NCI-H524 treated with DMSO at 0.1 percent for 48 hours (cell line): ENCODE measurements at regions not wholly inside any gene's neighbourhood (a gene's known extent, or its start where the extent isn't known, plus 50 kb on each side); places are given as distances from the start of the nearest gene placed in this dataset.
"Not testable (repeated sequence)": the region's sequence is repeated elsewhere in the genome, so short reads cannot be mapped to it uniquely, and the experiment has no call there.

ENCODE experiments used
- DNase-seq: peaks from one replicate; lab custom pipeline; 2025; lab: John Stamatoyannopoulos, UW

DNA sequence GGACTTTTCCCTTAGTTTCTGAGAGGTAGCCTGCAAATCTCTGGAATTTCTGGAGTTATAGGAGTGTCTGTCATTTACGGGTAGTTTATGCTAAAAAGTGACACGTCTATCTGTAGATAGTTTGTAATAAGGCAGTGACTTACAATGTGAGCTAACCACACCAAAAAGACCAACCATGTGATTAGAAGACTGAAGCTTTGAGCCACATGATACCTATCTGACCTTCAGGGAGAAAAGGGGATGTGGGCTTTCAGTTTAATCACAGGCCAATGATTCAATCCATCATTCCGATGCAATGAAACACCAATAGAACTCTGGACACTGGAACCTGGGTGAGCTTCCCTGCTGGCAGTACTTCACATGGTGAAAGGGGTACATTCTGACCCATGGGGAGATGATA, 254.6 kb upstream of the GK2 start:
- DNase-seq, result no peak

DNA sequence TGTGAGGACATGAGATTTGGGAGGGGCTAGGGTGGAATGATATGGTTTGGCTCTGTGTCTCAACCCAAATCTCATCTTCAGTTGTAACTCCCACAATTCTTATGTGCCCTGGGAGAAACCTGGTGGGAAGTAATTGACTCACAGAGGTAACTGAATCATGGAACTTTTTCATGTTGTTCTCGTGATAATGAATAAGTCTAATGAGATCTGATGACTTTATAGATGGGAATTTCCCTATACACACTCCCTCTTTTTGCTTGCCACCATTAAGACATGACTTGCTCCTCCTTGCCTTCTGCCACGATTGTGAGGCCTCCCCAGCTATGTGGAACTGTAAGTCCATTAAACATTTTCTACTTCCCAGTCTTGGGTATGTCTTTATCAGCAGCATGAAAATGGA, 253.2 kb upstream of the GK2 start:
- DNase-seq, result no peak

DNA sequence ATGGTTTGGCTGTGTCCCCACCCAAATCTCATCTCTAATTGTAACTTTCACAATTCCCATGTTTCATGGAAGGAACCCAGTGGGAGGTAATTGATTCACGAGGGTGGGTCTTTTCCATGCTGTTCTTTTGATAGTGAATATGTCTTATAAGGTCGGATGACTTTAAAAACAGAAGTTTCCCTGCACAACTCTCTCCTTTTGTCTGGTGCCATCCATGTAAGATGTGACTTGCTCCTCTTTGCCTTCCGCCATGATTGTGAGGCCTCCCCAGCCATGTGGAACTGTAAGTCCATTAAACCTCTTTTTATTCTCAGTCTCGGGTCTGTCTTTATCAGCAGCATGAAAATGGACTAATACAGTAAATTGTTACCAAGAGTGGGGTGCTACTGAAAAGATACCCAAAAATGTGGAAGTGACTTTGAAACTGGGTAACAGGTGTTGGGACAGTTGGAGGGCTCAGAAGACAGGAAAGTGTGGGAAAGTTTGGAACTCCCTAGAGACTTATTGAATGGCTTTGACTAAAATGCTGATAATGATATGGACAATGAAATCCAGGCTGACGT, 251.4 kb upstream of the GK2 start:
- DNase-seq, result not testable (repeated sequence)

DNA sequence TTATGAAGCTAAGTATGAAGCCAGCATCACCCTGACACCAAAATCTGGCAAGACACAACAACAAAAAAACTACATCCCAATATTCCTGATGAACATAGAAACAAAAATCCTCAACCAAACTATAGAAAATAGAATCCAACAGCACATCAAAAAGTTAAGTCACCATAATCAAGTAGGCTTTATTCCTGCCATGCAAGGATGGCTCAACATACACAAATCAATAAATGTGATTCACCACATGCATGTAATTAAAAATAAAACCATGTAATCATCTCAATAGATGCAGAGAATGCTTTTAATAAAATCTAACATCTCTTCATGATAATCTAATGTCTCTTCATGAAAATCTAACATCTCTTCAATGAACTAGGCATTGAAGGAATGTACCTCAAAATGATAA, 249.4 kb upstream of the GK2 start:
- DNase-seq, result no peak

DNA sequence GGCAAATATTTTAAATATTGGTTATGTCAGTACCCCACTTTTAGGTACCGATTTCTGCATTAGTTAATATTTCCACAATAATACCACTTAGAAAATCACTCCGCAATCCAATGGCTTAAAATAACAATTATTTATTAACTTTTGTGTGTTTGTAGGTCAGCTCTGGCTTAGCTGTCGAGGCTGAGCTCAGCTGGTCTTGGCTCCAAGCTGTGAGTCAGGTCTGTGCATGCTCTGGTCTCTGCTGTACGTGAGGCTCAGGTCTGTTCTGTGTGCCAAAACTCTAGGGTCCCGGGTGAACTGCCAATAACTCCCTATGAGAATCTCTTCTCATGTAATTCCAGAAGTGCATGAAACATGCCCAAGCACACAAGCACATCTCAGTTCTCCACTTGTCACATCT, 245.8 kb upstream of the GK2 start:
- no peak for DNase-seq

DNA sequence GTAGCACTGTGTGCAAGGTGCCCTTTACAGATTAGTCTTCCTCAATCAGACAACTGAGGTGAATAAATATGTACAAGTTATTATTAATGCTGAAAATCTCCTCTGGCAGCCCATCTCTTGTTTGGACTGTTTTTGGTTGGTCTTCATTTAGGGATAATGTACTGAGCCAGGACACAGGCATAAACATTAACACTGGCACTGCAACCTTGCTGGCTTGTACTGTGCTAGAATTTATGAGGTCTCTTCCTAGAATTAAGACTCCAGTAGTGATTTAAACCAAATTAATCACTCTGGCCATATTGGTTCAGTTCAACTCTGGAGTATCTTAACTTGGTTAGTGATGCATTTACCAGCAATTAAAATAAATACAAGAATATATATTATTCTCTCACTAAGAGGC, 244.7 kb upstream of the GK2 start:
- DNase-seq, result no peak

DNA sequence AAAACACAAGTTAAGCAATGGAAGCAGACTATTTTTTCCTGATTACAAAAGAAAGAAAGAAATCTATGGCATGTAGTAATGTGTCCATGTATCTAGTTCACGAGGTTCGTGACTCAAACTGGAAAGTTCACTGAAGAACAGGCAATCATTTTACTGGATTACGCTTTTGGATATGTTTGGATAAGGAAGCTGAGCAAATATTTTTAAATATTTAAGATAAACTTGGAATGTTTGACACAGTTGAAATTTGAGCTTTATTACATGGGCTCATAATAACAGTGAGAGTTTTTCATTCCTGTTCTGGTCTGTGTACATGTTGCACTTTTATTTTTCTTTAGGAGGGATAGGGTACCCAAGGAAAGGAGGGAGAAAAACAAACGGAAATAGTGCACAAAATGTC, 244.2 kb upstream of the GK2 start:
- DNase-seq, result no peak

DNA sequence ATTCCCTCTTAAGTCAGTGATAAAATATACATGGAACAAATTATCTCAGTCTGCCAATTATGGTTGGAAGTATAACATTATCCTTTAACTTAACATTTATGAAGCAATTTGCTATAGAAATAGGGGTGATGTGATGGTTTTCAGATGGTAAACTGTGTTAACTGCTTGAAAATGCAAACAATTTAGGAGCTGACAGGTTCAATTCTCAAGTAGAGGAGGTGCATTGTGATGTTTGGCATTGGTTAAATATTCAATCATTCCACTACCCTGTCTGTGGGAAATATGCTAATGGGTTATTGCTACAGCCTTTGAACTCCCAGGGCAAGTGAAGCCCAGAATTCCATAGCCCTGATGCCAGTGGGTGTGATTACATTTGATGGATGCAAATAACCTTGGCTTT, 243.4 kb upstream of the GK2 start:
- no peak for DNase-seq

DNA sequence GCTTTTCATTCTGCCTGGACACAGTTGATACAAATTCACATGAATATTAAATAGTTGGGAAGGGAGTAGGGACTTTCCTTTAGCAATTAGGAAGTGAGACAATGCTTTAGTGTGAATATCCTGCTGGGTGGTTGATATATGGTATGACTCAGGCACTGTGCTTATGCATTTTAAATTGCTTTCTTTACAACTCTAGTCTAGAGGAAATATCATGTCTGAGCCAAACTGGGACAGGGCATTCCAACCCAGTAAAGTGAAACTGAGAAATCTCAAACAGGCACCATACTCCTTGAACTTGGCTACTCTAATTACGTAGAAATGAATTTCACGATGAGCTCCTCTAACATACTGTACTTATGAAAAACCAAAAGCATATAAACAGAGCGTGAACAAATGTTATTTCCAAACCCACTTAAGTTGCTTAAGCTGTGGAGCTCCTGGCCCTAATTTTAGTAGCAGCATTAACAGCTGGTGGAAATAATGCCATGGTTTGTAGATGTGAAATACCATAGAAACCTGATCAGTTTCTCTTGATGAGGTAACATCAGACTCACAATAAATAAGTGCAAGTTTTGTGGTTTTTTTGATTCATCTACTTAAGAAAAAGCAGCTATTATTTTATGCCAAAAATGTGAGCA, 242.9 kb upstream of the GK2 start:
- no peak for DNase-seq

DNA sequence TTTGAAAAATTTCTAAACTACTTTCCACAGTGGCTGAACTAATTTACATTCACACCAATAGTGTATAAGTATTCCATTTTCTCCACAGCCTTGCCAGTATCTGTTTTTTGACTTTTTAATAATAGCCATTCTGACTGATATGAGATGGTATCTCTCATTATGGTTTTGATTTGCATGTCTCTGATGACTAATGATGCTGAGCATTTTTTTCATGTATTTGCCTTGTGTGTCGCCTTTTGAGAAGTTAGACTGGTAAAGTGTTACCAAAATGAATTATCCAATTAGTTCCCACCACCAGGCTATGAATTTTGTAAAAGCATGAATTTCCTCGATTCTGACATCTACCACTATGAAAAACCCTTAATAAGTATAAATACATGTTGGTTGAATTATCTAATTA, 242.2 kb upstream of the GK2 start:
- no peak for DNase-seq

DNA sequence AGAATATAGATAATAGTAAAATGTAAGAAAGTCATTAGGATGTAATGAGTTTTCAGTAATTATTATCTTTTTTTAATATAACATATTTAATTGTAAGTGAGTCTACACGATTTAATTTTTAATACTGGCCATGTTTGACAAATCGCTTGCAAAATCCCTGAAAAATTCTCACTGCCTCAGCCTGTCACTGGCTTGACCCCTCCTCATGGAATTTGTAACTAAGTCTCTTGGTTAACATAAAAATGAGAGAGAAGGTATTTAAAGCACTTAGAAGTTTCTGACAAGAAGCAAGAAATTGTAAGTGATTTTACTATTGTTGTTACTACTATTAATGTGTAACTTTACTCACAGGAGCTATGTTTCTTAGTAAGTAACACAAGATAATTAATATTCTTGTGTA, 237.9 kb upstream of the GK2 start:
- no peak for DNase-seq

DNA sequence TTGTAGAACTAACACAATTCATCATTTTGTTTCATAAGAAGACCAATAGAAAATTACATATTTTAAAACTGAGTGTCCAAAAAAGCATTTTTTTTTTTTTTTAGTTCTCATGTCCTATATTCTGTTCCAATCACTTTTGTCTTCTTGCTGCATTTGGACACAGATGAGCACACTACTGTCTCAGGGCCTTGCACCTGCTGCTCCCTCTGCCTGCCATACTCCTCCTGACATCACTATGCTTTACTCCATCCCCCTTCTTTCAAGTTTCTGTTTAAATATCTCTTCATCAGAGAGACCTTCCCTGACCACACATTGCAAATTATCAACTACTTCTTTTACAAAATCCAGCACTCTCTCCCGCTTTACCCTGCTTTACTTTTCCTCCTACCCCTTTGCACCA, 230.7 kb upstream of the GK2 start:
- no peak for DNase-seq

DNA sequence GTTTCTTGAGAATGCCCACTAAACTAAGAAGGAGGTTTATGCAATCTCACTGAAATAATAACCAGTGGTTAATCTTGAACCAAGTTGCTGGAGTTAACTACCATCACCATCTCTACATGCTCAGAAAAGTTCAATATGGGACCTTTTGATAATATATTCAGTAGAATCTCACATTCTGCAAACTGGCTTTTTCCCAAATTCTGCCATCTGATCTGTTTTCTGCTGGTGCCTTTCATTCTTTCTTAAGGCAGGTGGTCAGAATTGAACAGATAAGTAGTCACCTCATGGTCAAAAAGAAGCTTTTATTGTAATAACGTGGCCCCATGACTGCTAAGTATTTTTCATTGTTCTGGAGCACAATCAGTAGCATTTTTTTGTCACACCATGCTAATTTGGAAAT, 229.0 kb upstream of the GK2 start:
- no peak for DNase-seq

DNA sequence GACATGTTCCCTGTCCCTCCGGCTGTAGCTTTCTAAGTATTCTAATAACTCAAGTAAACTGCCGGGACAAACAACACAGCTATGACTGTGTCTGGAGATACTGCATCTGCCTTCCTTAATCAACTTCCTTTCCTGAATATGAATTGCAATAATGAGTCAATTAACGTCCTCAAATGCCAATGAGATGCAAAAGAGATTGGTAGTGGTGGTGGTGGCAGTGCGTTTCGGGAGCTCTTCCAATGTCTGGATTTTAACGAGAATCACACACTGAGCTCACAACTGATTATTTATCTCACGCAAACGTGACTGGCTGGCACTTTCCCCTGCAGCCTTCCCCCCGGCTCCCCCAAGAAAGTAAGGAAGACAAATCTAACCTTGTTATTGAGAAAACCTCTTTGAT, 226.1 kb upstream of the GK2 start:
- DNase-seq, result no peak

DNA sequence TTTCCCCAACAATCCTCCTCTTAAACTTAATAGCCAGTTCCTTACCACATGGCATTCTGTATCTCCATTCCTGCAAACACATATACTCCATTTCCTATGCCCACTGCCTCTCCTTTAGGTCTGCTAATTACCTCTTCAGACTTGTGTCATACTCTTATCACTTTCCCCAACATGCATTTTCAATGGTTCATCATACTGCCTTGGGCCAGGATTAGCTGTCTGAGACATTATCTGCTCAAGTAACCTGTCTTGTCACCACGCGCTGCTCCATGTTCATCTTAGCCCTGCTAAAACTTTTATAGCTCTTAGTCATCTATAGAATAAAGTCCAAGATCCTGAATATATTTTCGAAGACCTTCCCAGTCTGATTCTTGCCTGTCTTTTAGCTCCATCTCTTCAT, 224.1 kb upstream of the GK2 start:
- no peak for DNase-seq

DNA sequence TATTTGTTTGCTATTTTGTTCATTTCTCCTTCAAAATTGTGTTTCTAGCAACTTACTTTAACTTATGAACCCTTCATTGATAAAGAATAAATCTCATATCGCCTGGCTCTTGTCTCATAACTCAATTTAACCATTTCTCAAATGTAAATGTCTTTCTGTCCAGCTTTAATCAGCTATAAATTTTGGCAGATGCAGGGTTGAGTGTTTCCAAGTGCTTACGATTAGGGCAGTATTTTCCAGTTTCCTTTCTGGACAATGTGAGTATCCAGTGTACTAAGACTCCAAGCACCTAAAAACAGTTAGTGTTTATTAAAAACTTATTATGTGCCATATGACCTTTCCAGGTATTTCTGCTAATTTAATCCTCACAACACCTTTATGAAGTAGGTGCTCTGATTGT, 218.6 kb upstream of the GK2 start:
- no peak for DNase-seq

DNA sequence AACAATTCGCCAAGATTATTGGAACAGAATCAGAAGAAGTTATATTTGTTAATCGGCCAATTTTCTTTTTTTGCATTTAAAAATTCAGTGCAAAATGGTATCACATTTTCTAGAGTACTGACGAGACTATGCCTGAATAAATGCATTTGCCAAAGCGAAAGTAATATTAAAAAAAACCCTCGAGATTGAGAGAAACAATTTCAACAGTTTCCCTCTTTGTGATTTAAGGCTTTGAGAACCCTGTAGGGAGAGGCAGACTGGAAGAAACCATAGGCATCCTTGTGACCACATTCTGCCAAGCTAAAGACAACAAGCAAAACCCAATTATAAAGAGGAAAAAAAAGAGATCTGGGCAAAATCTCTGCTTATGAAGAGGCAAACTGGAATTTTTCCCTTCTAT, 218.1 kb upstream of the GK2 start:
- DNase-seq, result no peak

DNA sequence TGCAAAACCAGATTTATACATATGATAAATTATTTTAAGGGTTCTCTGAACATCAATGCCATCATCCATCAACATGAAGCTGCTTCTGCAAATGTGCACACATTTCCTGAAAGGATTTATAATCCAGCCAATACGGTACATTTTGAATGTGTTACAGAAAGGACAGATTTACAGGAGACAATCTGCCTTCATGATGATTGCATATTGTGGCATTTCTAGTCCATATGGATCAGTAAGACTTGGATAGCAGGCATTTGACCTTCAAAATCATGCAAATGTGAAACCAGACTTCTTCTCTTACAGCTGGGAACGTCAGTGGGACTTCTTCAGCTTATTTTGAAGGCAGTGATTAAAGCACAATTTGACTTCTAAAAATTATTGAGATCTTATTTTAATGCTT, 217.3 kb upstream of the GK2 start:
- no peak for DNase-seq

DNA sequence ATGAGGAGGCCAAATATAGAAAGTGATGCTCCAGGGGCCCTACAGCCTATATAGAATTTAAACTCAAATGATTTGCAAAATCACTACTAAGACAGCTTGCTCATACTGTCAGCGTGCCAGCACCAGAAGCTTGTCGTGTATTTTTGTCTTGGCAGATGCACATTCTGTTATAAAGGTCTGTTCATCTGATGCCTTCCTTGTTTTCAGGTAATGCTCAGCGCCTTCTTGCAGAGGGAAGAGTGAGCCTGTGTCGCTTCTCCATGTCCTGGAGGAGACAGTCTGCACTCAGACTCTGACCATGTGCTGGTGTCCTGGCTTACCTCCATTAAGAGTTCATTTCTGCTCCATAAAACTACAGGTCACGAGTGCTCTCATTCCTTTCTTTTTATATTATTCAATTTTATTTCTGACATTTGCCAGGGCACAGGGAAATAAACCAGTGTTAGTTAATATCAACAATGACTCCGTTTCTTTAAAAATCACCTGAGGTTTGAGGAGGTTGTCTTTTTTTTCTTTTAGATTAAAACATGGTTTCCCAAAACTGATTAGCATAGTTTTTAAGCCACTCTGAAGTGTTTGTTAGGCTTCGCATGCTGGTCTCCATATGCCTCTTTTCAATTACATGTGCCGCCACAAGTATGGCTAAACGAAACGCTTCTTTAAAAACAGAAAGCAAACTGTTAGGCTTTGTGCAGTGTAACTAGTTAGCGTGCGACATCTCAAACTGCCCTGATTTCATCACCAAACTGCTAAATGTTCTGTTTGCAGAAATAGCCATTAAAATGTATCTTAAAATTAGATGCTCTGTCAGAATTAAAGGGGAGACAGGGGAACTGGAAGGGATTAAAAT, 215.2 kb upstream of the GK2 start:
- DNase-seq, result peak; percentile 29

DNA sequence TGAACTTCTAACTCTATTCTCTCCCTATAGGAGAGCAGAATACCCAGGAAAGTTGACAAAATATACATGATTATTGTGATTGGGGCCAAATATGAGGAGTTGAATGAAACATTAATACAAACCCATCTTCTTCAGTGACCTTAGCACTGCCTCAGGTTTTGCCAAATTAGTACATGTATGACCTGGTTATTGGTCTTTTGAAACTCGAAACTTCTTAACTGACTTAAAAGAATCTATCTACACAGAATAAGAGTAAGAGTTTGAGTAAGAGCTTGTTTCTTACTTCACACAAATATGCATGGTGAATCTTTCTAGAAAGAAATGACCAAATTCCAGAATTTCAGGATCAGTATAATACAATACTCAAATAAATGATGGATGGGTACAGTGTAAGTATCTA, 213.0 kb upstream of the GK2 start:
- DNase-seq, result no peak

DNA sequence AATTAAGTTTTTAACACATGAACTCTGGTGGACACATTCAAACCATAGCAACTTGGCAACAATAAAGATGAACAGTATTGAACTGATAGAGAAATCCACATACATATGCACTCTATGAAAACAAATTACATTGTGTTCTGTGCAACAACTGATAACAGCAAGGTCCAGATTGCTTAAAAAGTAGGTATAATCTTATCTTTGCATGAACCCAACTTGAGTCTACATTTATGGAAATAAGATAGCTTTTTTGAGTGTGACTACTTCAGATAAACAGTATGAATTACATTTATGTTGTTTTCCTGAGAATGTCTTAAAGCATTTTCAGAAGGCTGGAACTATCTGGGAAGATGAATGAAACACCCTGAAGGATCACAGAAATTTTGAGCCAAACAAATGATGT, 212.6 kb upstream of the GK2 start:
- no peak for DNase-seq

DNA sequence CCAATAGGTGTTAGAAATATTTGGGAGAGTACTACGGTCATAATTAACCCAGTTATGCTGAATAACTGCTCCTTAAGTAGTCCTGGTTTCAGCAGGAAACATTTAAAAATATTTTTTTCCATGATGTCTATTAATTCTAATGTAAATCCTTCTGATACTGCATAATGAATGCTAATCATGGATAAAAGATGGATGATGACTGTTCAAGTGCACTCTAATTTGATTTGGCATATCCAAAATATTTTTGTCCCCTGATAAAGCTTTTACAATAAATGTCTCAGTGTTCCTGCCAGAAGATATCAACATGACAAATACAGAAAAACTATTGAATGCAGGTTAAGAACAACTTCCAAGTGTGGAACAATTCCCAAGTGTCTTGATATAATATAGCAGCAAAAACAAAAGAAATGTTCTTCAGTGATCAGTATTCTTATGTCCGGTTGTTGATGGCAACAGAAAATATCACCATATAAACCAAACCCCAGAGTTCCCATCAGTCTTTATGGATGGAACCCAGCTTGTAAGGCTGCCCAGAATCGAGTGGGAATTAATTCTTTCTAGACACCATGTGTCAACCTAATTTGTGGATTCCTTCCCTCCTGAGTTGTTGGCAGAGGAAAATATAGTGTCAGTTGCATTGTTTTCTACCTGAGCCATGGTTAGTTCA, 205.4 kb upstream of the GK2 start:
- DNase-seq, result no peak

DNA sequence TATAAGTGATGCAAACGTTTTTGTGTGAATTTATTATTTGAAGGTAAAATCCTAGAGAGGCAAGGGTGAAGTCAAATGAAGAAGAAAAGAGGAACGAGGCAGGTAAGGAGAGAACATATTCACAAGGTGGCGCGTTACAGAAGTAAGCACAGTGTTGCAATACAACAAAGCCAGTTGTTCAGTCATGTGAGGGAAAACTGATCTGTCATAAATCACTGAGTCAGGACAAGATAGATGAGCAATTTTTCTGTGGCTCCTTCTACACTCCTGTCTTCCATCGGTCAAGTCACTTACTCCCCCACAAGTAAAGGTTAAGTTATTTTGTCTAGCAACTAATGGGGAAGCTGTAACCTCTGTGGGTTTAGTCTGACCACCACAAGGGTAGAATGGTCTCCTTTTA, 203.0 kb upstream of the GK2 start:
- no peak for DNase-seq
